ENCODE measurements at regions not wholly inside any gene's neighbourhood (a gene's known extent, or its start where the extent isn't known, plus 50 kb on each side); places are given as distances from the start of the nearest gene placed in this dataset.
"Not testable (repeated sequence)": the region's sequence is repeated elsewhere in the genome, so short reads cannot be mapped to it uniquely, and the experiment has no call there.

GRCh38 chr11:110347660-110348059 lies 51.2 kb upstream of the RDX start:
- no peak for DNase-seq (ENCODE audit: low read depth in 2 of 3, low spot score in 2 of 3)

GRCh38 chr11:110349138-110349996 lies 53.0 kb upstream of the RDX start:
- DNase-seq (ENCODE audit: low read depth in 2 of 3, low spot score in 2 of 3) = no peak

GRCh38 chr11:110349997-110350383 lies 53.6 kb upstream of the RDX start:
- not testable (repeated sequence) for DNase-seq (ENCODE audit: low read depth in 2 of 3, low spot score in 2 of 3)

GRCh38 chr11:110355011-110355744 lies 58.8 kb upstream of the RDX start:
- no peak for DNase-seq (ENCODE audit: low read depth in 2 of 3, low spot score in 2 of 3)

GRCh38 chr11:110356762-110357671 lies 60.6 kb upstream of the RDX start:
- no peak for DNase-seq (ENCODE audit: low read depth in 2 of 3, low spot score in 2 of 3)

GRCh38 chr11:110358336-110358735 lies 61.9 kb upstream of the RDX start:
- no peak for DNase-seq (ENCODE audit: low read depth in 2 of 3, low spot score in 2 of 3)

- not testable (repeated sequence) for DNase-seq (ENCODE audit: low read depth in 2 of 3, low spot score in 2 of 3)
Observed at GRCh38 chr11:110360781-110361408, 64.5 kb upstream of the RDX start.

GRCh38 chr11:110362971-110363509 lies 66.6 kb upstream of the RDX start:
- DNase-seq (ENCODE audit: low read depth in 2 of 3, low spot score in 2 of 3) = no peak

- DNase-seq (ENCODE audit: low read depth in 2 of 3, low spot score in 2 of 3) = no peak
Observed at GRCh38 chr11:110366291-110366690, 63.5 kb upstream of the FDX1 start.

GRCh38 chr11:110367571-110367970 lies 62.2 kb upstream of the FDX1 start:
- DNase-seq (ENCODE audit: low read depth in 2 of 3, low spot score in 2 of 3) = peak in 1 of 3 donors; percentile 26

GRCh38 chr11:110371084-110371483 lies 58.7 kb upstream of the FDX1 start:
- no peak for DNase-seq (ENCODE audit: low read depth in 2 of 3, low spot score in 2 of 3)

- DNase-seq (ENCODE audit: low read depth in 2 of 3, low spot score in 2 of 3) = no peak
Observed at GRCh38 chr11:110373051-110373702, 56.6 kb upstream of the FDX1 start.

- DNase-seq (ENCODE audit: low read depth in 2 of 3, low spot score in 2 of 3) = no peak
Observed at GRCh38 chr11:110374921-110375320, 54.8 kb upstream of the FDX1 start.

- DNase-seq (ENCODE audit: low read depth in 2 of 3, low spot score in 2 of 3) = no peak
Observed at GRCh38 chr11:110375351-110375750, 54.4 kb upstream of the FDX1 start.

- no peak for DNase-seq (ENCODE audit: low read depth in 2 of 3, low spot score in 2 of 3)
Observed at GRCh38 chr11:110376021-110376420, 53.7 kb upstream of the FDX1 start.

- DNase-seq (ENCODE audit: low read depth in 2 of 3, low spot score in 2 of 3) = peak; percentile 6 to 80 (median 72)
Observed at GRCh38 chr11:110376711-110377324, 52.9 kb upstream of the FDX1 start.

GRCh38 chr11:110377434-110377833 lies 52.3 kb upstream of the FDX1 start:
- DNase-seq (ENCODE audit: low read depth in 2 of 3, low spot score in 2 of 3) = no peak

GRCh38 chr11:110379261-110379660 lies 50.5 kb upstream of the FDX1 start:
- no peak for DNase-seq (ENCODE audit: low read depth in 2 of 3, low spot score in 2 of 3)

- DNase-seq (ENCODE audit: low read depth in 2 of 3, low spot score in 2 of 3) = no peak
Observed at GRCh38 chr11:110379936-110380335, 49.8 kb upstream of the FDX1 start.

All from hematopoietic multipotent progenitor cell (in vitro differentiated cells).